ENCODE measurements at regions not wholly inside any gene's neighbourhood (a gene's known extent, or its start where the extent isn't known, plus 50 kb on each side); places are given as distances from the start of the nearest gene placed in this dataset.

- Histone ChIP-seq H3K4me3 (replicated peaks in 1 of 4; ENCODE audit: control extremely low read depth in 1 of 4, insufficient read depth in 1 of 4, low read depth in 3 of 4, low read length in 4 of 4) (no peak overlapping the region), H3K79me2 (ENCODE audit: control insufficient read depth, insufficient read depth, low read length) (no peaks in the 10 kb centered on the region), H3K36me3 (ENCODE audit: control insufficient read depth, insufficient read depth, low read length) (no peaks in the 10 kb centered on the region), H3K27ac (ENCODE audit: insufficient read depth, low read length) (no peak overlapping the region), H3K9ac (ENCODE audit: insufficient read depth, low read length) (no peak overlapping the region), H3K9me3 (ENCODE audit: control insufficient read depth, insufficient read depth, low read depth, low read length) (no peaks in the 10 kb centered on the region), H3K27me3 (ENCODE audit: control insufficient read depth, insufficient read depth, low read length) (no peaks in the 10 kb centered on the region), H3K4me1 (ENCODE audit: control insufficient read depth, extremely low read depth, insufficient read depth, low read length) (no peaks in the 10 kb centered on the region), H2AFZ (ENCODE audit: low read length) (no peak overlapping the region), H3K4me2 (ENCODE audit: extremely low read depth, insufficient read depth, low read length) (no peak overlapping the region), H4K20me1 (ENCODE audit: control insufficient read depth, extremely low read depth, insufficient read depth, low read length) (no peaks in the 10 kb centered on the region)
- TF ChIP-seq EZH2 (IDR thresholded peaks at IDR 0.05; ENCODE audit: low read length, missing control alignments) (no peak), CTCF (conservative IDR thresholded peaks at IDR 0.05 in 1 of 2, IDR thresholded peaks at IDR 0.05 in 1 of 2; ENCODE audit: low read depth in 1 of 2, low read length in 2 of 2) (no peak)
- no peak for DNase-seq (ENCODE audit: low read depth in 2 of 2)
Observed at GRCh38 chr2:128807317-128807716, 488.6 kb upstream of the HS6ST1 start.

GRCh38 chr2:128808462-128809258 lies 490.0 kb upstream of the HS6ST1 start:
- DNase-seq (ENCODE audit: low read depth in 2 of 2), result peak; percentile 34 to 38

GRCh38 chr2:128809259-128809636 lies 490.6 kb upstream of the HS6ST1 start:
- no peak overlapping the region for H3K4me2 ChIP-seq (ENCODE audit: extremely low read depth, insufficient read depth, low read length)
- TF ChIP-seq CTCF (conservative IDR thresholded peaks at IDR 0.05 in 1 of 2, IDR thresholded peaks at IDR 0.05 in 1 of 2; ENCODE audit: low read depth in 1 of 2, low read length in 2 of 2) (no peak), EZH2 (IDR thresholded peaks at IDR 0.05; ENCODE audit: low read length, missing control alignments) (no peak)
- peak in 1 of 2 donors; percentile 20 for DNase-seq (ENCODE audit: low read depth in 2 of 2)

More at GRCh38 chr2:128808462-128809258, 490.0 kb upstream of the HS6ST1 start:
- Histone ChIP-seq H3K79me2 (ENCODE audit: control insufficient read depth, insufficient read depth, low read length) (no peaks in the 10 kb centered on the region), H3K4me3 (replicated peaks in 1 of 4; ENCODE audit: control extremely low read depth in 1 of 4, insufficient read depth in 1 of 4, low read depth in 3 of 4, low read length in 4 of 4) (no peak overlapping the region), H3K9me3 (ENCODE audit: control insufficient read depth, insufficient read depth, low read depth, low read length) (no peaks in the 10 kb centered on the region), H3K27ac (ENCODE audit: insufficient read depth, low read length) (no peak overlapping the region), H3K4me2 (ENCODE audit: extremely low read depth, insufficient read depth, low read length) (no peak overlapping the region), H3K9ac (ENCODE audit: insufficient read depth, low read length) (no peak overlapping the region), H3K36me3 (ENCODE audit: control insufficient read depth, insufficient read depth, low read length) (no peaks in the 10 kb centered on the region), H3K27me3 (ENCODE audit: control insufficient read depth, insufficient read depth, low read length) (no peaks in the 10 kb centered on the region), H4K20me1 (ENCODE audit: control insufficient read depth, extremely low read depth, insufficient read depth, low read length) (no peaks in the 10 kb centered on the region), H3K4me1 (ENCODE audit: control insufficient read depth, extremely low read depth, insufficient read depth, low read length) (no peaks in the 10 kb centered on the region), H2AFZ (ENCODE audit: low read length) (no peak overlapping the region)
- TF ChIP-seq CTCF (conservative IDR thresholded peaks at IDR 0.05 in 1 of 2, IDR thresholded peaks at IDR 0.05 in 1 of 2; ENCODE audit: low read depth in 1 of 2, low read length in 2 of 2) (no peak), EZH2 (IDR thresholded peaks at IDR 0.05; ENCODE audit: low read length, missing control alignments) (no peak)

More at GRCh38 chr2:128809259-128809636, 490.6 kb upstream of the HS6ST1 start:
- Histone ChIP-seq H3K4me3 (replicated peaks in 1 of 4; ENCODE audit: control extremely low read depth in 1 of 4, insufficient read depth in 1 of 4, low read depth in 3 of 4, low read length in 4 of 4) (no peak overlapping the region), H3K9ac (ENCODE audit: insufficient read depth, low read length) (no peak overlapping the region), H4K20me1 (ENCODE audit: control insufficient read depth, extremely low read depth, insufficient read depth, low read length) (no peaks in the 10 kb centered on the region), H3K4me1 (ENCODE audit: control insufficient read depth, extremely low read depth, insufficient read depth, low read length) (no peaks in the 10 kb centered on the region), H3K27me3 (ENCODE audit: control insufficient read depth, insufficient read depth, low read length) (no peaks in the 10 kb centered on the region), H3K79me2 (ENCODE audit: control insufficient read depth, insufficient read depth, low read length) (no peaks in the 10 kb centered on the region), H3K36me3 (ENCODE audit: control insufficient read depth, insufficient read depth, low read length) (no peaks in the 10 kb centered on the region), H3K27ac (ENCODE audit: insufficient read depth, low read length) (no peak overlapping the region), H3K9me3 (ENCODE audit: control insufficient read depth, insufficient read depth, low read depth, low read length) (no peaks in the 10 kb centered on the region), H2AFZ (ENCODE audit: low read length) (no peak overlapping the region)
